ENCODE measurements at regions not wholly inside any gene's neighbourhood (a gene's known extent, or its start where the extent isn't known, plus 50 kb on each side); places are given as distances from the start of the nearest gene placed in this dataset.

- no peak for TF ChIP-seq CTCF (IDR thresholded peaks at IDR 0.05; ENCODE audit: low read length, missing control alignments)
- H3K4me3 ChIP-seq (replicated peaks; ENCODE audit: low read depth, low read length) = no peak overlapping the region
- DNase-seq (ENCODE audit: low read depth) = no peak
These were observed 560.5 kb upstream of the ZNF717 start for GRCh38 chr3:76345878-76346277.

- TF ChIP-seq CTCF (IDR thresholded peaks at IDR 0.05; ENCODE audit: low read length, missing control alignments) = no peak
- no peak for DNase-seq (ENCODE audit: low read depth)
- H3K4me3 ChIP-seq (replicated peaks; ENCODE audit: low read depth, low read length) = no peak overlapping the region
These were observed 561.3 kb upstream of the ZNF717 start for GRCh38 chr3:76346690-76347089.

GRCh38 chr3:76349715-76350480, 564.5 kb upstream of the ZNF717 start:
- no peak for DNase-seq (ENCODE audit: low read depth)
- no peak overlapping the region for H3K4me3 ChIP-seq (replicated peaks; ENCODE audit: low read depth, low read length)
- TF ChIP-seq CTCF (IDR thresholded peaks at IDR 0.05; ENCODE audit: low read length, missing control alignments) = no peak

GRCh38 chr3:76352051-76352450, 566.7 kb upstream of the ZNF717 start:
- DNase-seq (ENCODE audit: low read depth) = no peak
- no peak overlapping the region for H3K4me3 ChIP-seq (replicated peaks; ENCODE audit: low read depth, low read length)
- no peak for TF ChIP-seq CTCF (IDR thresholded peaks at IDR 0.05; ENCODE audit: low read length, missing control alignments)

GRCh38 chr3:76352511-76353284, 567.3 kb upstream of the ZNF717 start:
- DNase-seq (ENCODE audit: low read depth) = no peak
- no peak overlapping the region for H3K4me3 ChIP-seq (replicated peaks; ENCODE audit: low read depth, low read length)
- TF ChIP-seq CTCF (IDR thresholded peaks at IDR 0.05; ENCODE audit: low read length, missing control alignments) = no peak

GRCh38 chr3:76353683-76354082, 568.3 kb upstream of the ZNF717 start:
- no peak for TF ChIP-seq CTCF (IDR thresholded peaks at IDR 0.05; ENCODE audit: low read length, missing control alignments)
- no peak overlapping the region for H3K4me3 ChIP-seq (replicated peaks; ENCODE audit: low read depth, low read length)
- DNase-seq (ENCODE audit: low read depth) = no peak
